Neural cell (in vitro differentiated cells): ENCODE measurements at regions not wholly inside any gene's neighbourhood (a gene's known extent, or its start where the extent isn't known, plus 50 kb on each side); places are given as distances from the start of the nearest gene placed in this dataset.

Experiments
- H2AFZ ChIP-seq: fragments of 200-600, 300-800 bp; sonication (generic), shearing (Covaris generic); 2 replicates; pipeline ENCODE4 v1.6.0; 2014; ENCODE audit warnings: low read depth, mild to moderate bottlenecking, antibody characterized with exemption, low read length, moderate library complexity
- H3F3A ChIP-seq: fragments of 200-600 bp; shearing (Covaris generic); 2 replicates; pipeline ENCODE4 v1.6.1; 2016; ENCODE audit warnings: mild to moderate bottlenecking, moderate library complexity, mixed read lengths, antibody characterized with exemption, low read length; ENCODE audit not compliant: insufficient read depth, poor library complexity, severe bottlenecking
- H3K27ac ChIP-seq: fragments of 200-600, 300-800 bp; sonication (generic), shearing (Covaris generic); 2 replicates; pipeline ENCODE4 v1.5.1; 2014; ENCODE audit warnings: mild to moderate bottlenecking, low read length, moderate library complexity
- H3K27me3 ChIP-seq: fragments of 300-800, 200-600 bp; sonication (generic), shearing (Covaris generic); 2 replicates; pipeline ENCODE4 v1.6.0; 2014; ENCODE audit warnings: mild to moderate bottlenecking, low read depth, low read length, moderate library complexity; ENCODE audit not compliant: insufficient read depth
- H3K36me3 ChIP-seq: fragments of 300-800, 200-600 bp; sonication (generic), shearing (Covaris generic); 2 replicates; pipeline ENCODE4 v1.5.1; 2014; ENCODE audit warnings: mild to moderate bottlenecking, antibody characterized with exemption, low read length, moderate library complexity; ENCODE audit not compliant: insufficient read depth
- H3K4me2 ChIP-seq: fragments of 300-800, 200-600 bp; sonication (generic), shearing (Covaris generic); 2 replicates; pipeline ENCODE4 v1.6.0; 2014; ENCODE audit warnings: mild to moderate bottlenecking, low read length
- H3K4me3 ChIP-seq: fragments of 300-800, 200-600 bp; sonication (generic), shearing (Covaris generic); 2 replicates; pipeline ENCODE4 v1.5.1; 2014; ENCODE audit warnings: mild to moderate bottlenecking, low read length, moderate library complexity
- H3K79me2 ChIP-seq: fragments of 200-600 bp; shearing (Covaris generic); replicated peaks from 2 replicates; pipeline ENCODE4 v1.6.0; 2014; ENCODE audit warnings: mild to moderate bottlenecking, low read length, moderate library complexity; ENCODE audit not compliant: insufficient read depth
- H3K9ac ChIP-seq: fragments of 300-800, 200-600 bp; sonication (generic), shearing (Covaris generic); 2 replicates; pipeline ENCODE4 v1.6.1; 2016; ENCODE audit warnings: mild to moderate bottlenecking, low read length, mixed read lengths
- H3K9me2 ChIP-seq: fragments of 200-600 bp; shearing (Covaris generic); 2 replicates; pipeline ENCODE4 v1.6.1; 2016; ENCODE audit warnings: mild to moderate bottlenecking, low read length, mixed read lengths; ENCODE audit not compliant: insufficient read depth
- H3K9me3 ChIP-seq: fragments of 200-600, 300-800 bp; sonication (generic), shearing (Covaris generic); 2 replicates; pipeline ENCODE4 v1.6.1; 2016; ENCODE audit warnings: mild to moderate bottlenecking, mixed run types, low read length, moderate library complexity, mixed read lengths
- H4K20me1 ChIP-seq: fragments of 200-600 bp; shearing (Covaris generic); 2 replicates; pipeline ENCODE4 v1.6.1; 2016; ENCODE audit warnings: mild to moderate bottlenecking, mixed run types; ENCODE audit not compliant: insufficient read depth
- EP300 ChIP-seq: fragments of 450-650 bp; conservative IDR thresholded peaks from 2 replicates; pipeline ENCODE4 v1.6.1; 2014; ENCODE audit warnings: antibody characterized with exemption, mild to moderate bottlenecking, moderate library complexity; ENCODE audit not compliant: poor library complexity, severe bottlenecking
- EZH2 ChIP-seq: fragments of 200-600, 300-800 bp; shearing (Covaris generic), sonication (generic); IDR thresholded peaks from 2 replicates; pipeline ENCODE4 v1.6.1; 2014; ENCODE audit warnings: antibody characterized with exemption, low read length, borderline replicate concordance, mild to moderate bottlenecking; ENCODE audit not compliant: insufficient read depth, poor library complexity, severe bottlenecking
- MXI1 ChIP-seq: fragments of 450-650 bp; conservative IDR thresholded peaks from 2 replicates; pipeline ENCODE4 v1.6.1; 2014; ENCODE audit warnings: antibody characterized with exemption, mild to moderate bottlenecking; ENCODE audit not compliant: poor library complexity, severe bottlenecking
- POLR2AphosphoS5 ChIP-seq: IDR thresholded peaks from 2 replicates; pipeline ENCODE4 v1.6.1; 2012
- RAD21 ChIP-seq: fragments of 450-650 bp; conservative IDR thresholded peaks from 2 replicates; pipeline ENCODE4 v1.6.1; 2014; ENCODE audit warnings: antibody characterized with exemption, mild to moderate bottlenecking, moderate library complexity
- SMC3 ChIP-seq: fragments of 450-650 bp; conservative IDR thresholded peaks from 2 replicates; pipeline ENCODE4 v1.6.1; 2014; ENCODE audit warnings: antibody characterized with exemption, mild to moderate bottlenecking, moderate library complexity; ENCODE audit not compliant: poor library complexity
- TAF1 ChIP-seq: IDR thresholded peaks from 2 replicates; pipeline ENCODE4 v1.6.1; 2012; ENCODE audit warnings: low read depth
- TF ChIP-seq, protein P1 (sequence below): fragments of 450-650 bp; IDR thresholded peaks from 2 replicates; pipeline ENCODE4 v1.5.1; 2014; ENCODE audit warnings: antibody characterized with exemption, mild to moderate bottlenecking, moderate library complexity; ENCODE audit not compliant: poor library complexity, severe bottlenecking
- TF ChIP-seq, protein P2 (sequence below): IDR thresholded peaks from 2 replicates; pipeline ENCODE4 v1.6.1; 2012; ENCODE audit warnings: borderline replicate concordance

DNA sequence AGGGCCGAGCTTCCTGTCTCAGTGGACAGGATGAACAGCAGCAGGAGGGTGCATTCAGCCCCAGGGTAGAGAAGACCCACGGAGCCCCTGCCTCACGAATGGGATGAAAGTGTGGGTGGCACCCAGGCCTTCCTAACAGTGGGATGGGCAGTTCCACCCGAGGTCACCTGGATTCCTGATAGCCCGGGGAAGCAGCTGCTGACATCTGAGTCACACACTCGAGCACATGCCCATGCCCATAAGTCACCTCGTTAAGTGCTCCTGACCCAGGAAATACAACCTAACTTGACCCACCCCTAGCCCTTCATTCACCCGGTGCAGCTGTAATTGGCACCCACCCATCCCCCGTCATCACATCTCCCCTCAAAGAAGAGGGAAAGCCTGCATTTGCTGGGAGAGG is 85.3 kb upstream of the FOXF1 start:
- no peaks in the 10 kb centered on the region for H3K9me2 ChIP-seq
- H3K27me3 ChIP-seq = no peaks in the 10 kb centered on the region
- no peak overlapping the region for H2AFZ ChIP-seq
- no peaks in the 10 kb centered on the region for H3K79me2 ChIP-seq
- H3K27ac ChIP-seq = no peak overlapping the region
- no peaks in the 10 kb centered on the region for H3F3A ChIP-seq
- H3K9me3 ChIP-seq = no peaks in the 10 kb centered on the region
- no peaks in the 10 kb centered on the region for H3K36me3 ChIP-seq
- no peak overlapping the region for H3K4me2 ChIP-seq
- no peaks in the 10 kb centered on the region for H4K20me1 ChIP-seq
- no peak overlapping the region for H3K4me3 ChIP-seq
- no peak overlapping the region for H3K9ac ChIP-seq
- TF ChIP-seq, protein P1, sequence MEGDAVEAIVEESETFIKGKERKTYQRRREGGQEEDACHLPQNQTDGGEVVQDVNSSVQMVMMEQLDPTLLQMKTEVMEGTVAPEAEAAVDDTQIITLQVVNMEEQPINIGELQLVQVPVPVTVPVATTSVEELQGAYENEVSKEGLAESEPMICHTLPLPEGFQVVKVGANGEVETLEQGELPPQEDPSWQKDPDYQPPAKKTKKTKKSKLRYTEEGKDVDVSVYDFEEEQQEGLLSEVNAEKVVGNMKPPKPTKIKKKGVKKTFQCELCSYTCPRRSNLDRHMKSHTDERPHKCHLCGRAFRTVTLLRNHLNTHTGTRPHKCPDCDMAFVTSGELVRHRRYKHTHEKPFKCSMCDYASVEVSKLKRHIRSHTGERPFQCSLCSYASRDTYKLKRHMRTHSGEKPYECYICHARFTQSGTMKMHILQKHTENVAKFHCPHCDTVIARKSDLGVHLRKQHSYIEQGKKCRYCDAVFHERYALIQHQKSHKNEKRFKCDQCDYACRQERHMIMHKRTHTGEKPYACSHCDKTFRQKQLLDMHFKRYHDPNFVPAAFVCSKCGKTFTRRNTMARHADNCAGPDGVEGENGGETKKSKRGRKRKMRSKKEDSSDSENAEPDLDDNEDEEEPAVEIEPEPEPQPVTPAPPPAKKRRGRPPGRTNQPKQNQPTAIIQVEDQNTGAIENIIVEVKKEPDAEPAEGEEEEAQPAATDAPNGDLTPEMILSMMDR = no peak
- no peak for TF ChIP-seq RAD21

DNA sequence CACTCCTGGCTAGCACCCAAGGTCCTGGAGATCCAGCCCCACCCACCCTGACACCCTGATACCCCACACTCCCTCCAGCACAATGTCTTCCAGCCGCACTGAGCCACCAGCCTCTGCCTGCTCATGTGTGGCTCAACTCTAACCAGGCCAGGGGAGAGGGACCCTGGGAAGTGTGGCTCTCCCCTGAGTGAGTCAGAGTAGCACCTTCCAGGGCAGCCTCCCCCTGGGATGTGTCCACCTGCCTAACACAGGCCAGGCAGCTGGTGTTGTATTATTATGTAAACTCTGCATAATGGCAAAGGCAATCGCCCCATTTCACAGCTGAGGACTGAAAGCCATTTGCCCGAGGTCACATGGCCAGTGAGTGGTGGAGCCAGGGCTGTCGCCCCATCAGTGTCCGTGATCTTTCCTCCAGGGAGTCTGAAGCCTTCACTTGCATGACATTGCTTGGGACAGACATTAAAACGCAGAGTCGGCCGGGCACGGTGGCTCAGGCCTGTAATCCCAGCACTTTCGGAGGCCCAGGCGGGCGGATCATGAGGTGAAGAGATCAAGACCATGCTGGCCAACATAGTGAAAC is 84.2 kb upstream of the FOXF1 start:
- Histone ChIP-seq H2AFZ (no peak overlapping the region), H3K4me3 (no peak overlapping the region), H3F3A (no peaks in the 10 kb centered on the region), H3K27me3 (no peaks in the 10 kb centered on the region), H3K9ac (no peak overlapping the region), H3K79me2 (no peaks in the 10 kb centered on the region), H3K36me3 (no peaks in the 10 kb centered on the region), H4K20me1 (no peaks in the 10 kb centered on the region), H3K4me2 (no peak overlapping the region), H3K27ac (no peak overlapping the region), H3K9me3 (no peaks in the 10 kb centered on the region), H3K9me2 (no peaks in the 10 kb centered on the region)
- TF ChIP-seq MXI1 = no peak
- no peak for TF ChIP-seq SMC3
- no peak for TF ChIP-seq POLR2AphosphoS5
- no peak for TF ChIP-seq TAF1
- TF ChIP-seq, protein P1 = no peak
- TF ChIP-seq, protein P2, sequence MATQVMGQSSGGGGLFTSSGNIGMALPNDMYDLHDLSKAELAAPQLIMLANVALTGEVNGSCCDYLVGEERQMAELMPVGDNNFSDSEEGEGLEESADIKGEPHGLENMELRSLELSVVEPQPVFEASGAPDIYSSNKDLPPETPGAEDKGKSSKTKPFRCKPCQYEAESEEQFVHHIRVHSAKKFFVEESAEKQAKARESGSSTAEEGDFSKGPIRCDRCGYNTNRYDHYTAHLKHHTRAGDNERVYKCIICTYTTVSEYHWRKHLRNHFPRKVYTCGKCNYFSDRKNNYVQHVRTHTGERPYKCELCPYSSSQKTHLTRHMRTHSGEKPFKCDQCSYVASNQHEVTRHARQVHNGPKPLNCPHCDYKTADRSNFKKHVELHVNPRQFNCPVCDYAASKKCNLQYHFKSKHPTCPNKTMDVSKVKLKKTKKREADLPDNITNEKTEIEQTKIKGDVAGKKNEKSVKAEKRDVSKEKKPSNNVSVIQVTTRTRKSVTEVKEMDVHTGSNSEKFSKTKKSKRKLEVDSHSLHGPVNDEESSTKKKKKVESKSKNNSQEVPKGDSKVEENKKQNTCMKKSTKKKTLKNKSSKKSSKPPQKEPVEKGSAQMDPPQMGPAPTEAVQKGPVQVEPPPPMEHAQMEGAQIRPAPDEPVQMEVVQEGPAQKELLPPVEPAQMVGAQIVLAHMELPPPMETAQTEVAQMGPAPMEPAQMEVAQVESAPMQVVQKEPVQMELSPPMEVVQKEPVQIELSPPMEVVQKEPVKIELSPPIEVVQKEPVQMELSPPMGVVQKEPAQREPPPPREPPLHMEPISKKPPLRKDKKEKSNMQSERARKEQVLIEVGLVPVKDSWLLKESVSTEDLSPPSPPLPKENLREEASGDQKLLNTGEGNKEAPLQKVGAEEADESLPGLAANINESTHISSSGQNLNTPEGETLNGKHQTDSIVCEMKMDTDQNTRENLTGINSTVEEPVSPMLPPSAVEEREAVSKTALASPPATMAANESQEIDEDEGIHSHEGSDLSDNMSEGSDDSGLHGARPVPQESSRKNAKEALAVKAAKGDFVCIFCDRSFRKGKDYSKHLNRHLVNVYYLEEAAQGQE = no peak
- no peak for TF ChIP-seq EP300
- no peak for TF ChIP-seq RAD21
- no peak for TF ChIP-seq EZH2
